ENCODE measurements at regions not wholly inside any gene's neighbourhood (a gene's known extent, or its start where the extent isn't known, plus 50 kb on each side); places are given as distances from the start of the nearest gene placed in this dataset.

GRCh38 chr6:2554651-2555260 lies 196.0 kb downstream of the MYLK4 start:
- TF ChIP-seq CTCF (tag by site-specific recombination; IDR thresholded peaks at IDR 0.05), result no peak
- no peak for TF ChIP-seq ZNF214 (tag by site-specific recombination; IDR thresholded peaks at IDR 0.05; ENCODE audit: borderline replicate concordance)
- no peak for TF ChIP-seq TCF7L2 (IDR thresholded peaks at IDR 0.05; ENCODE audit: borderline replicate concordance, low read depth, low read length)
